Endothelial cell of umbilical vein (primary cell): ENCODE measurements at regions not wholly inside any gene's neighbourhood (a gene's known extent, or its start where the extent isn't known, plus 50 kb on each side); places are given as distances from the start of the nearest gene placed in this dataset.

Experiments used
- BruUV-seq: library from RNA; stranded (reverse); fragments of 400-500 nt; replicated peaks from 2 replicates; lab custom pipeline; 2021; lab: Mats Ljungman, UMichigan
- CTCF ChIA-PET: fragments of 300-600, 350-600 bp; sonication (Branson Sonifier 250); formaldehyde crosslinking; loops from one replicate; lab custom pipeline; 2021; ENCODE audit warnings: antibody characterized with exemption, inconsistent platforms; lab: Charles Lee
- POLR2A ChIA-PET: fragments of 300-600, 350-600 bp; sonication (Branson Sonifier 250); formaldehyde crosslinking; loops from one replicate; lab custom pipeline; 2021; ENCODE audit warnings: antibody characterized with exemption, inconsistent platforms; lab: Charles Lee
- DNase-seq: peaks from one replicate; pipeline ENCODE4 v3.0.0-alpha.2; 2011; ENCODE audit warnings: low read depth, low spot score
- FAIRE-seq: peaks from 2 replicates; lab custom pipeline; 2011; peaks lifted over from hg19 to GRCh38; lab: Jason Lieb, UNC
- H2AFZ ChIP-seq: 2 replicates; pipeline ENCODE4 v1.6.0; 2012; ENCODE audit warnings: low read depth, low read length, control low read depth, inconsistent platforms
- H3K27ac ChIP-seq: 2 replicates; pipeline ENCODE4 v1.5.1; 2011; ENCODE audit warnings: low read depth, mild to moderate bottlenecking, control low read depth, low read length, moderate library complexity; ENCODE audit not compliant: insufficient read depth
- H3K27me3 ChIP-seq, 2 experiments: 2 replicates each; pipeline versions ENCODE4 v1.6.0 to v1.6.1; 2011; ENCODE audit warnings: low read length in 2 of 2, mixed read lengths in 1 of 2; ENCODE audit not compliant: control insufficient read depth in 2 of 2, insufficient read depth in 2 of 2
- H3K36me3 ChIP-seq, 2 experiments: 2 replicates in 1 of 2; 3 replicates in 1 of 2; pipeline ENCODE4 v1.5.1; 2011; ENCODE audit warnings: low read length in 2 of 2, mild to moderate bottlenecking in 1 of 2, moderate library complexity in 1 of 2; ENCODE audit not compliant: control insufficient read depth in 2 of 2, insufficient read depth in 2 of 2; ENCODE audit errors: extremely low read depth in 1 of 2
- H3K4me1 ChIP-seq: 3 replicates; pipeline ENCODE4 v1.5.1; 2011; ENCODE audit warnings: mild to moderate bottlenecking, low read length; ENCODE audit not compliant: control insufficient read depth, insufficient read depth; ENCODE audit errors: extremely low read depth
- H3K4me2 ChIP-seq: 2 replicates; pipeline ENCODE4 v1.6.1; 2011; ENCODE audit warnings: low read length, control low read depth, mixed read lengths; ENCODE audit not compliant: insufficient read depth
- H3K4me3 ChIP-seq, 3 experiments: fragments of 200-600 bp in 1 of 3; sonication (generic), shearing (Covaris generic) in 1 of 3; replicated peaks in 1 of 3; 2 replicates each; pipeline ENCODE4 v1.5.1; 2011 to 2016; ENCODE audit warnings: control low read depth in 3 of 3, low read length in 3 of 3, mild to moderate bottlenecking in 2 of 3, inconsistent platforms in 1 of 3, low read depth in 1 of 3, moderate library complexity in 1 of 3; ENCODE audit not compliant: insufficient read depth in 1 of 3
- H3K79me2 ChIP-seq: 2 replicates; pipeline ENCODE4 v1.6.0; 2012; ENCODE audit warnings: low read length, inconsistent platforms; ENCODE audit not compliant: control insufficient read depth, insufficient read depth
- H3K9ac ChIP-seq: replicated peaks from 2 replicates; pipeline ENCODE3; 2011; ENCODE audit warnings: low read length, control low read depth; ENCODE audit not compliant: insufficient read depth; ENCODE audit errors: extremely low read depth
- H3K9me1 ChIP-seq: replicated peaks from 3 replicates; pipeline ENCODE4 v1.6.0; 2011; ENCODE audit warnings: mild to moderate bottlenecking, low read length; ENCODE audit not compliant: control insufficient read depth, insufficient read depth; ENCODE audit errors: extremely low read depth
- H3K9me3 ChIP-seq: replicated peaks from 2 replicates; pipeline ENCODE4 v1.5.1; 2012; ENCODE audit warnings: low read length, inconsistent platforms; ENCODE audit not compliant: control insufficient read depth, insufficient read depth
- H4K20me1 ChIP-seq: replicated peaks from 2 replicates; pipeline ENCODE3; 2011; ENCODE audit warnings: mild to moderate bottlenecking, low read length; ENCODE audit not compliant: control insufficient read depth, insufficient read depth; ENCODE audit errors: extremely low read depth
- CTCF ChIP-seq, 2 donors: IDR thresholded peaks; 1 replicate in 1 of 2; 2 replicates in 1 of 2; pipeline ENCODE4 v1.5.1; 2011; ENCODE audit warnings: low read length in 2 of 2, mild to moderate bottlenecking in 2 of 2, moderate library complexity in 2 of 2, control low read depth in 1 of 2, inconsistent platforms in 1 of 2, low read depth in 1 of 2; ENCODE audit not compliant: insufficient read depth in 1 of 2; ENCODE audit errors: extremely low read depth in 1 of 2
- EZH2 ChIP-seq: IDR thresholded peaks from 2 replicates; pipeline ENCODE4 v1.6.1; 2012; ENCODE audit warnings: borderline replicate concordance, low read depth, mild to moderate bottlenecking, moderate library complexity, low read length, inconsistent platforms; ENCODE audit not compliant: severe bottlenecking
- FOS ChIP-seq: IDR thresholded peaks from 2 replicates; pipeline ENCODE4 v1.6.1; 2011; ENCODE audit warnings: mild to moderate bottlenecking, low read length, moderate library complexity, borderline replicate concordance; ENCODE audit not compliant: insufficient read depth
- GATA2 ChIP-seq: IDR thresholded peaks from 2 replicates; pipeline ENCODE4 v1.7.0; 2011; ENCODE audit warnings: low read depth, mild to moderate bottlenecking, moderate library complexity, mixed read lengths, low read length; ENCODE audit not compliant: insufficient read length, insufficient read depth
- JUN ChIP-seq: IDR thresholded peaks from 2 replicates; pipeline ENCODE4 v1.6.1; 2011; ENCODE audit warnings: borderline replicate concordance, low read depth; ENCODE audit not compliant: insufficient read length, insufficient read depth
- MAX ChIP-seq: IDR thresholded peaks from 2 replicates; pipeline ENCODE4 v1.6.1; 2011; ENCODE audit not compliant: insufficient read depth, insufficient read length
- MYC ChIP-seq: IDR thresholded peaks from one replicate; pipeline ENCODE4 v1.6.1; 2011; ENCODE audit warnings: mild to moderate bottlenecking, low read depth, low read length
- POLR2A ChIP-seq: IDR thresholded peaks from 2 replicates; pipeline ENCODE4 v1.6.1; 2012; ENCODE audit warnings: low read depth, mild to moderate bottlenecking, control low read depth, low read length
- POLR2AphosphoS5 ChIP-seq: IDR thresholded peaks from 2 replicates; pipeline ENCODE4 v1.6.1; 2012; ENCODE audit warnings: low read depth, mild to moderate bottlenecking, control low read depth, low read length, moderate library complexity; ENCODE audit not compliant: insufficient read depth
- dilution Hi-C: fragments of 300-500 bp; cut with MboI; formaldehyde crosslinking; loops from one replicate; pipeline ENCODE4 v1.15.0; 2019; ENCODE audit warnings: low sequenced_read_pairs; ENCODE audit not compliant: extremely low pct_ligation_motif_present
- intact Hi-C: fragments of 100-400 bp; cut with micrococcal nuclease; formaldehyde crosslinking; loops from one replicate; pipeline ENCODE4 v1.10.0; 2022

- no peaks in the 10 kb centered on the region for H3K9me3 ChIP-seq
- H3K9me1 ChIP-seq: no peaks in the 10 kb centered on the region
- dilution Hi-C loops (no loop called here), intact Hi-C loops (no loop called here)
- H3K27me3 ChIP-seq: peaks cover 0 to 3% of the 10 kb centered on the region in 2 experiments
- H3K79me2 ChIP-seq: no peaks in the 10 kb centered on the region
- no peak for FAIRE-seq
- no peak overlapping the region for H3K4me2 ChIP-seq
- H3K9ac ChIP-seq: no peak overlapping the region
- no peak for DNase-seq
- H3K4me3 ChIP-seq: no peak overlapping the region
- no peak for TF ChIP-seq FOS
- H3K27ac ChIP-seq: no peak overlapping the region
- no TSS peak for BruUV-seq
- no peaks in the 10 kb centered on the region for H3K4me1 ChIP-seq
- CTCF ChIA-PET: no interaction called here
- no peaks in the 10 kb centered on the region for H4K20me1 ChIP-seq
- POLR2A ChIA-PET: no interaction called here
- H2AFZ ChIP-seq: no peak overlapping the region
- H3K36me3 ChIP-seq: no peaks in the 10 kb centered on the region
Observed at GRCh38 chr7:19322002-19322401, 176.8 kb upstream of the FERD3L start.

- Histone ChIP-seq H4K20me1 (no peaks in the 10 kb centered on the region), H3K27ac (no peak overlapping the region), H2AFZ (no peak overlapping the region), H3K4me3 (no peak overlapping the region), H3K4me2 (no peak overlapping the region), H3K36me3 (no peaks in the 10 kb centered on the region), H3K9me3 (no peaks in the 10 kb centered on the region), H3K4me1 (no peaks in the 10 kb centered on the region), H3K9me1 (no peaks in the 10 kb centered on the region), H3K27me3 (no peaks in the 10 kb centered on the region), H3K79me2 (no peaks in the 10 kb centered on the region), H3K9ac (no peak overlapping the region)
- dilution Hi-C loops: no loop called here
- intact Hi-C loops: no loop called here
- no peak for FAIRE-seq
- no peak for DNase-seq
- CTCF ChIA-PET: no interaction called here
- TF ChIP-seq GATA2: no peak
- no peak for TF ChIP-seq EZH2
- TF ChIP-seq MYC: no peak
- no peak for TF ChIP-seq FOS
- no peak for TF ChIP-seq POLR2A
- no peak for TF ChIP-seq CTCF (IDR thresholded peaks at IDR 0.05; ENCODE audit: extremely low read depth in 1 of 2, insufficient read depth in 1 of 2, low read depth in 1 of 2, low read length in 2 of 2)
- no peak for TF ChIP-seq POLR2AphosphoS5
- TF ChIP-seq MAX: no peak
- TF ChIP-seq JUN: no peak
- BruUV-seq: no TSS peak
- POLR2A ChIA-PET: no interaction called here
Observed at GRCh38 chr7:19318287-19318686, 173.1 kb upstream of the FERD3L start.
